ENCODE measurements at regions not wholly inside any gene's neighbourhood (a gene's known extent, or its start where the extent isn't known, plus 50 kb on each side); places are given as distances from the start of the nearest gene placed in this dataset.
"Not testable (repeated sequence)": the region's sequence is repeated elsewhere in the genome, so short reads cannot be mapped to it uniquely, and the experiment has no call there.

GRCh38 chr2:226580403-226580802 lies 219.2 kb downstream of the IRS1 start:
- DNase-seq (ENCODE audit: low read depth in 4 of 4, low spot score in 1 of 4): no peak

- DNase-seq (ENCODE audit: low read depth in 4 of 4, low spot score in 1 of 4): no peak
Measured at GRCh38 chr2:226579519-226579918, 220.1 kb downstream of the IRS1 start.

DNA sequence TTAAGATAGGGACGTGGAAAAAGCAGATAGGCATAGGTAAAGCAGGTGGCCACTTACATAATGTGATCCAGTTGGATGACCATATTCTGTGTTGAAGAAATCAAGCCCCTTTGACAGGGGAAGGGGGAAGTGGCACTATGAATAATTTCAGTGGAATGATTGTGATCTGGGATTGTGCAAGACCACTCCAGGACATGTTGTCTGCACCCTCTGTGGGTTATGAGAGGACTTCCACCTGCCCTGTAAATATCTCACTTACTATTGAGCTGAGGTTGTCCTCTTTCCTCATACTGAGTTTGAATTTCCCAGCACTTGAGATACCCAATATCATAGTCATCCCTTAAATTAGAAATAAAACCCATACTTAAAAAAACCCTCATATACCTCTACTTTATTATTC lies 220.7 kb downstream of the IRS1 start:
- DNase-seq (ENCODE audit: low read depth in 4 of 4, low spot score in 1 of 4): no peak

GRCh38 chr2:226578373-226578772 lies 221.2 kb downstream of the IRS1 start:
- no peak for DNase-seq (ENCODE audit: low read depth in 4 of 4, low spot score in 1 of 4)

DNA sequence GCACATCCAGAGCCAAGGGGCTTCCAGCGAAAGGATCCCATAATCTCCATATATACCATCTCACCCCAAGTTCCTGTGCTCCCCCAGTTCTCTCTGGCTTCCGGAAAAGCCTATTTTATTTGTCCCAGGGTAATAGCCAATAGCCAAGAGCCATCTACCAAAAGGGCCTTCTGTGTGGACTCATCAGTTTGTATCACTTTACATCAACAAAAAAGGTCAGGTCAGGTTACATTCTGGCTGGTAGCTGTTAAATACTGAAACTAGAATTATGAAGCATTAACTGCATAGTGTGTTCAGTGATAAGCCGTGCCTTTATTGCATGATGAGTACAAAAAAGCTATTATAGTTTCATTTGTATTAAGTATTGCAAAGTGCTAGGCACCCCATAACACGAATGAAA lies 223.7 kb downstream of the IRS1 start:
- DNase-seq (ENCODE audit: low read depth in 4 of 4, low spot score in 1 of 4): no peak

- no peak for DNase-seq (ENCODE audit: low read depth in 4 of 4, low spot score in 1 of 4)
Measured at GRCh38 chr2:226573158-226573557, 226.5 kb downstream of the IRS1 start.

GRCh38 chr2:226564667-226565066 lies 235.0 kb downstream of the IRS1 start:
- no peak for DNase-seq (ENCODE audit: low read depth in 4 of 4, low spot score in 1 of 4)

DNA sequence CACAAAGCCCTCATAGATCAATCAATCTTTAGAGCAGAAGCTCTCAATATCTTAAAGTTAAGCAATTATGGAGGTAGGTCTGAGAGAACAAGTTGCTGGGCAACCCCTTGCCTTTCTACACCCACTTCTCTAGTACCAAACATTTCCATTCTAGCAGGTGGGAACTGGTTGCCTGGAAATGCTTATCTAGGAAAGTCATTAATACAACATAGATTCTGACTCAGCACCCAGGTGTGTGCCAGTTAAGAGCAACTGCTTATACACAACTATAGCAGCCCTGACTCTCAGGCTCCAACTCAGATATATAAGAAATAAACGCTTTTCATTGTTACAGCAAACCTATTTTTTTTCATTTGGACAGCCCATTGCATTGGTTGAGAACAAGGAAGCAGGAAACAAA lies 237.7 kb downstream of the IRS1 start:
- DNase-seq (ENCODE audit: low read depth in 4 of 4, low spot score in 1 of 4): no peak

GRCh38 chr2:226560325-226560724 lies 239.3 kb downstream of the IRS1 start:
- DNase-seq (ENCODE audit: low read depth in 4 of 4, low spot score in 1 of 4): no peak

DNA sequence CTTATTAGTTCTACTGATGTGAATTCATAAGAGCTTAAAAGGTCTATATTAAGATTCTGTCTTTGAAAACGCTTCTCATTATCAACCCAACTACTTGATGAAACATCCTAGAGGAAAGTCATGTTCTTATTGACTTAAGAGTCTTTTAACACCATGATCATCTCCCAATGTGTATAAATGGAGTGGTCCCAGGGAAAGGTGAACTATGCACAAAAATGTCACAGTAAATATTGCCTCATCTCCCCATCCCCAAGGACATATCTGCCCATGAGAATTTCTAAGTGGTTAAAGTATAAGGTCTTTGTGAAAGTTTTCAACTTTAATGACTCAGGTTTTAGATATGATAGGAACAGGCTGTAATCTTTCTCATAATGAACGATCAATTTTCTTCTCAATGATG lies 240.1 kb downstream of the IRS1 start:
- no peak for DNase-seq (ENCODE audit: low read depth in 4 of 4, low spot score in 1 of 4)

DNA sequence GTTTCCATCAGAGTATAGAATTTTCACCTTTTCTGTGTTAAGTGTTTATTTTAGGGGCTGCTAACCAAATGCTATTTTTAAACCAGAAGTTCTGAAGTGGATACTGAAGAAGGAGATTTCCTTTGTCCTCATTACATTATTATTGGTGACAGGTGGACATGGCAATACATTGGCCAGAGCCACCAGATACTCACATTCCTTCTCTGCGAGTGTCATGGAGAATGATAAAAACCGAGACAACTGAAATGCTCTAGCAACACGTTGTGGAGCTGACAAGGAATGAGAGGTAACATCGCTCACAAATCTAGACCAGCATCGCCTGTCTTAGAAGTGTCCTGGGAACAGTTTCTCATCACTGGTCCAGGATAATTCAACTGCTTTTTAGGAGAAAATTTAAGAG lies 241.2 kb downstream of the IRS1 start:
- no peak for DNase-seq (ENCODE audit: low read depth in 4 of 4, low spot score in 1 of 4)

- DNase-seq (ENCODE audit: low read depth in 4 of 4, low spot score in 1 of 4): no peak
Measured at GRCh38 chr2:226556050-226556449, 243.6 kb downstream of the IRS1 start.

GRCh38 chr2:226554701-226555100 lies 244.9 kb downstream of the IRS1 start:
- DNase-seq (ENCODE audit: low read depth in 4 of 4, low spot score in 1 of 4): no peak

- DNase-seq (ENCODE audit: low read depth in 4 of 4, low spot score in 1 of 4): no peak
Measured at GRCh38 chr2:226553333-226553732, 246.3 kb downstream of the IRS1 start.

- no peak for DNase-seq (ENCODE audit: low read depth in 4 of 4, low spot score in 1 of 4)
Measured at GRCh38 chr2:226552571-226553285, 246.9 kb downstream of the IRS1 start.

DNA sequence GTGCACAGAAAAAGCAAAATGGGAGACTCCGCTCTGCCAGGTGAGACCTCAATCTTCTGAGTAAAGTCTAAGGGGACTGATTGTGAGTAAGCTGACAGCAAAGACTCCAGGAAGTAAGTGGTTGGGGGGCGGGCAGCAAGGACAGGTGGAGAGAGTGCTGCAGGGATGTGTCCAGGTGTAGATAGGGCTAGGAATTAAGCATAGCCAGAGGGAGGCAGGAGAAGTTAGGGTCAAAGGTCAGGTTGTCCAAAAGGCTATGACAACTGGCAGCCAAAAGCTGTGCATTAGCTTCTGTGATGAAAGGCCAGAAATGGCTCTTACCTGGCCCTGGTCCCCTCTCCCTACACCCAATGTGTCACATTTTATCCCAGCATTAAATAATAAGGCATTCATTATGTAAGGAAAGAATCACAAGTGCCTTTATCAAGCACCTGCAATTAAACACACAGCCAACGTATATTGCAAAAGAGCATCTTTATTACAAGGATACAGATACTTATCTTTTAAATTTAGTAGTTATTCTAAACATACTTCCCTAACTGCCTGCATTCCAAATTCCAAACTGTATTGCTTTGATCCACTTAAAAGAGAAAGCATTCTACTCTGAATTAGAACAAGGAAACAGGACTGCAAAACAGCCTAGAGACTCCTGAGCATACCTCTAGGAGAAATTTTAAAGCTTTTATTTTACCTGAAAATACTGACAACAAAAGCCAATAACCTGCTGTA lies 247.9 kb downstream of the IRS1 start:
- no peak for DNase-seq (ENCODE audit: low read depth in 4 of 4, low spot score in 1 of 4)

DNA sequence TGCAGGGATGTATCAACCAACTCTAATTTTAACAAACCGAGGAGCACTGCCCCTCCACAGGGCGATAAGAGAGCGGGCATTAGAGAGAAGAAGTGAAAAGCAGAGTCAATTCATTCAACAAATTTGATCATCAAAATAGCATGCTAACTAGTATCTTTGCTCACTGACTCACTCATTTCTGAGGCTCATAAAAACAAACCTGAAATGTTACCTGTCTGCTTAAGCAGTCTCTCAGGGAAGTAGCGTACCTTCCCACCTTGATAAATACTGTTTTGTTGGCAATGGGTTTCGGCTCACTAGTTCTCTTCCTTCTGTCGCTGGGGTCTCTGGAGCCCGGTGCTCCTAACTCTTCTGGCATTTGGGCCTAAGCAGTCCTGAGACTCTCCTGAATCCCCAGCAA lies 248.8 kb downstream of the IRS1 start:
- DNase-seq (ENCODE audit: low read depth in 4 of 4, low spot score in 1 of 4): no peak

DNA sequence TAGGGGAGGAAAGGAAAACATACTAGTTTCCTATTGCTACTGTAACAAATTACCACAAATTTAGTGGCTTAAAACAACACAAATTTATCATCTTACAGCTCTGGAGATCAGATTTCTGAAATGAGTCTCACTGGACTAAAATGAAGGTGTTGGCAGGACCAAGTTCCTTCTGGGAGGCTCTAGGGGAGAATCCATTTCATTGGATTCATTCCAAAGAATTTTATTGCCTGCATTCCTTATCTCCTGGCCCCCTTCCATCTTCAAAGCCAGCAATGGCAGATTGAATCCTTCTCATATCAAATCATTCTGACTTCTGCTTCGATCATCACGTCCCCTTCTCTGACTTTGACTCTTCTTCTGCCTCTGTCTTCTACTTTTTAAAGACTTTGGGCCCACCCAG lies 250.9 kb downstream of the IRS1 start:
- DNase-seq (ENCODE audit: low read depth in 4 of 4, low spot score in 1 of 4): no peak

DNA sequence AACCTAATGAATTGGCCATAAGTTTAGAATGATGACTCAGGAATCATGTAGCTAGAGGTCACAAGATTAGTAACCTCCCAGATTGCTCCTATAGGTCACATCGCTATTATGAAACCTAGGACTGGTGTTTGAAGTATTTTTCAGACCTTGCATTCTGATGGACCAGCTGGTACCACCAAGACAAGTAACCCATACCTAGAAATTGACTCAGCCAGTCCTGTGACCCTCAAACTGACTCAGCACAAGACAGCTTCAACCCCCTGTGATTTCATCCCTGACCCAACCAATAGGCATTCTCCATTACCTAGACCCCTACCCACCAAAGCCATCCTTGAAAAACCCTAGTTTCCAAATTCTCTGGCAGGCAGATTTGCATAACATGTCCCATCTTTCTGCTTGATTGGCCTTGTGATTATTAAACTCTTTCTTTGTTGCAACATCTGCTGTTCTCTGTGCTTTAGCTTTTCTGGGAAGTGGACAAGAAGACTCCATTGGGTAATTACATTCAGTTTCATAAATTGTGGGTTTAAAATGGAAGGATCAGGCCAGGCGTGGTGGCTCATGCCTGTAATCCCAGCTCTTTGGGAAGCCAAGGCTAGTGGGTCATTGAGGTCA lies 254.9 kb downstream of the IRS1 start:
- DNase-seq (ENCODE audit: low read depth in 4 of 4, low spot score in 1 of 4): no peak

DNA sequence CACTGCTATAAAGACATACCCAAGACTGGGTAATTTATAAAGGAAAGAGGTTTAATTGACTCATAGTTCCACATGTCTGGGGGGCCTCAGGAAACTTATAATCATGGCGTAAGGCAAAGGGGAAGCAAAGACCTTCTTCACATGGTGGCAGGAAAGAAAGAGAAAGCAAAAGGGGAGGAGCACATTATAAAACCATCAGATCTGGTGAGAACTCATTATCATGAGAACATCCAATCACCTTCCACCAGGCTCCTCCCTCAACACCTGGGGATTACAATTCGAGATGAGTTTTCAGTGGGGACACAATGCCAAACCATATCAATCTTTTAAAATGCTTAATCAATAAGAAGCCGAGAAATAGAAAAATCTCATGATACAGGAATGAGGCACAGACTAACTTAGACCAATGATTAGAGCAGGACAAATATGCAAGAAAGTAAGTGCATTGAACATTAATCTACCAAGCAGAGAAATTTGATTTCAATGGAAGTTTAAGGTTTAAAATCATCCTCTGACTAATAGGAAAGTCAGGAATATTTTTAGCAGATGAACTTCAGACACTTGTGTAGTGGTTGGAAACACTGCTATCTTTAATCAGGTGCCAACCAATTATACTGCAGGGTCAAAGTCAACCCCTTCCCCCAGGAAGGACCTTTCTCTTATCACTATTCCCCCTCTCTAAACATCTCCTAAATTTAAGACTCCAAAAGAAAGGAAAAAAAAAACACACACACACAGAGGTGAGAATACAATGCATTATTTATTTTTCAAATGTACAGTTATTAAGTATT lies 259.2 kb downstream of the IRS1 start:
- DNase-seq (ENCODE audit: low read depth in 4 of 4, low spot score in 1 of 4): no peak

- no peak for DNase-seq (ENCODE audit: low read depth in 4 of 4, low spot score in 1 of 4)
Measured at GRCh38 chr2:226536410-226536809, 263.2 kb downstream of the IRS1 start.

- DNase-seq (ENCODE audit: low read depth in 4 of 4, low spot score in 1 of 4): not testable (repeated sequence)
Measured at GRCh38 chr2:226532976-226533375, 266.6 kb downstream of the IRS1 start.

All from stimulated activated CD4-positive, alpha-beta T cell treated with anti-CD3 and anti-CD28 coated beads, Interleukin-1b, Interleukin-23, amount 100 ng/mL, for 24 hours (primary cell).